OCI-LY3 (cell line): ENCODE measurements at regions not wholly inside any gene's neighbourhood (a gene's known extent, or its start where the extent isn't known, plus 50 kb on each side); places are given as distances from the start of the nearest gene placed in this dataset.

Source experiments
- H2AFZ ChIP-seq: fragments of 200-600, 300-600 bp; shearing (Covaris generic); 2 replicates; pipeline ENCODE4 v1.6.0; 2014; ENCODE audit warnings: antibody characterized with exemption, low read depth, low read length
- H3K27ac ChIP-seq: fragments of 200-600, 300-600 bp; sonication (generic); 2 replicates; pipeline ENCODE4 v1.5.1; 2014; ENCODE audit warnings: mild to moderate bottlenecking, low read length, moderate library complexity, mixed read lengths
- H3K27me3 ChIP-seq: fragments of 200-600, 300-600 bp; sonication (generic); 2 replicates; pipeline ENCODE4 v1.6.1; 2014; ENCODE audit warnings: low read depth, low read length, mixed read lengths
- H3K36me3 ChIP-seq: fragments of 200-600, 300-600 bp; sonication (generic); replicated peaks from 2 replicates; pipeline ENCODE3; 2014; ENCODE audit warnings: low read depth, low read length, mixed read lengths
- H3K4me1 ChIP-seq: fragments of 300-600, 200-600 bp; sonication (generic); 2 replicates; pipeline ENCODE4 v1.6.1; 2014; ENCODE audit warnings: low read length, mixed read lengths
- H3K4me2 ChIP-seq: fragments of 200-600, 300-600 bp; sonication (generic); 2 replicates; pipeline ENCODE4 v1.6.1; 2014; ENCODE audit warnings: low read length, mixed read lengths
- H3K4me3 ChIP-seq: fragments of 300-600, 200-600 bp; sonication (generic); 2 replicates; pipeline ENCODE4 v1.5.1; 2014; ENCODE audit warnings: antibody characterized with exemption, mild to moderate bottlenecking, low read length, moderate library complexity
- H3K79me2 ChIP-seq: fragments of 300-600, 200-600 bp; shearing (Covaris generic); 2 replicates; pipeline ENCODE4 v1.6.1; 2014; ENCODE audit warnings: mild to moderate bottlenecking, low read length, mixed read lengths
- H3K9ac ChIP-seq: fragments of 300-600, 200-600 bp; shearing (Covaris generic); 2 replicates; pipeline ENCODE4 v1.6.0; 2014; ENCODE audit warnings: mild to moderate bottlenecking, low read length, moderate library complexity
- H3K9me3 ChIP-seq: fragments of 200-600, 300-600 bp; shearing (Covaris generic); 2 replicates; pipeline ENCODE4 v1.6.1; 2014; ENCODE audit warnings: low read length, mixed read lengths; ENCODE audit not compliant: insufficient read depth
- H4K20me1 ChIP-seq: fragments of 200-600, 300-600 bp; sonication (generic); 2 replicates; pipeline ENCODE4 v1.6.1; 2016; ENCODE audit warnings: low read length, mixed read lengths; ENCODE audit not compliant: insufficient read depth
- CTCF ChIP-seq: fragments of 200-600, 300-600 bp; sonication (generic); IDR thresholded peaks from 2 replicates; pipeline ENCODE4 v1.5.1; 2014; ENCODE audit warnings: antibody characterized with exemption, low read length, low read depth
- EZH2phosphoT487 ChIP-seq: fragments of 200-600 bp; shearing (Covaris generic); IDR thresholded peaks from 2 replicates; pipeline ENCODE4 v1.6.1; 2018; ENCODE audit warnings: antibody characterized with exemption, mixed run types, low read depth

GRCh38 chr6:167734662-167735083, 92.0 kb upstream of the AFDN start:
- no peaks in the 10 kb centered on the region for H3K9me3 ChIP-seq
- H3K79me2 ChIP-seq, result no peaks in the 10 kb centered on the region
- H3K4me3 ChIP-seq, result no peak overlapping the region
- H2AFZ ChIP-seq, result no peak overlapping the region
- TF ChIP-seq CTCF (no peak), EZH2phosphoT487 (no peak)
- H3K36me3 ChIP-seq, result no peaks in the 10 kb centered on the region
- H3K9ac ChIP-seq, result no peak overlapping the region
- no peaks in the 10 kb centered on the region for H3K4me1 ChIP-seq
- H3K4me2 ChIP-seq, result no peak overlapping the region
- no peak overlapping the region for H3K27ac ChIP-seq
- peaks cover 17% of the 10 kb centered on the region for H3K27me3 ChIP-seq
- no peaks in the 10 kb centered on the region for H4K20me1 ChIP-seq

GRCh38 chr6:167735084-167735950, 91.4 kb upstream of the AFDN start:
- no peaks in the 10 kb centered on the region for H3K79me2 ChIP-seq
- H3K36me3 ChIP-seq, result no peaks in the 10 kb centered on the region
- H2AFZ ChIP-seq, result no peak overlapping the region
- H4K20me1 ChIP-seq, result no peaks in the 10 kb centered on the region
- no peaks in the 10 kb centered on the region for H3K9me3 ChIP-seq
- TF ChIP-seq EZH2phosphoT487 (no peak), CTCF (no peak)
- H3K27me3 ChIP-seq, result peaks cover 21% of the 10 kb centered on the region
- no peaks in the 10 kb centered on the region for H3K4me1 ChIP-seq
- no peak overlapping the region for H3K4me3 ChIP-seq
- no peak overlapping the region for H3K4me2 ChIP-seq
- no peak overlapping the region for H3K27ac ChIP-seq
- H3K9ac ChIP-seq, result no peak overlapping the region

GRCh38 chr6:167735951-167736288, 90.8 kb upstream of the AFDN start:
- Histone ChIP-seq H3K36me3 (no peaks in the 10 kb centered on the region), H3K79me2 (no peaks in the 10 kb centered on the region), H2AFZ (no peak overlapping the region), H3K4me1 (no peaks in the 10 kb centered on the region), H3K9ac (no peak overlapping the region), H3K4me3 (no peak overlapping the region), H4K20me1 (no peaks in the 10 kb centered on the region), H3K9me3 (no peaks in the 10 kb centered on the region), H3K4me2 (no peak overlapping the region), H3K27me3 (peaks cover 21% of the 10 kb centered on the region), H3K27ac (no peak overlapping the region)
- TF ChIP-seq CTCF (no peak), EZH2phosphoT487 (no peak)

- Histone ChIP-seq H3K9me3 (no peaks in the 10 kb centered on the region), H3K9ac (no peak overlapping the region), H3K4me1 (no peaks in the 10 kb centered on the region), H3K4me3 (no peak overlapping the region), H3K36me3 (no peaks in the 10 kb centered on the region), H3K27ac (no peak overlapping the region), H4K20me1 (no peaks in the 10 kb centered on the region), H2AFZ (no peak overlapping the region), H3K79me2 (no peaks in the 10 kb centered on the region), H3K4me2 (no peak overlapping the region), H3K27me3 (peaks cover 21% of the 10 kb centered on the region)
- TF ChIP-seq CTCF (no peak), EZH2phosphoT487 (no peak)
Measured at GRCh38 chr6:167736486-167737204, 90.1 kb upstream of the AFDN start.
